ENCODE measurements at regions not wholly inside any gene's neighbourhood (a gene's known extent, or its start where the extent isn't known, plus 50 kb on each side); places are given as distances from the start of the nearest gene placed in this dataset.

- Histone ChIP-seq H3K9me2 (ENCODE audit: insufficient read depth, low read length) (no peaks in the 10 kb centered on the region), H3K27ac (ENCODE audit: low read length) (no peak overlapping the region), H3K79me2 (replicated peaks; ENCODE audit: insufficient read depth, low read length) (no peaks in the 10 kb centered on the region), H3F3A (ENCODE audit: insufficient read depth, low read length, poor library complexity, severe bottlenecking) (no peaks in the 10 kb centered on the region), H4K20me1 (ENCODE audit: insufficient read depth) (no peaks in the 10 kb centered on the region), H3K27me3 (ENCODE audit: insufficient read depth, low read depth, low read length) (no peaks in the 10 kb centered on the region), H3K4me2 (ENCODE audit: low read length) (no peak overlapping the region), H2AFZ (ENCODE audit: low read depth, low read length) (no peak overlapping the region), H3K4me3 (ENCODE audit: low read length) (no peak overlapping the region), H3K9me3 (ENCODE audit: low read length) (no peaks in the 10 kb centered on the region), H3K9ac (ENCODE audit: low read length) (no peak overlapping the region), H3K36me3 (ENCODE audit: insufficient read depth, low read length) (no peaks in the 10 kb centered on the region)
- TF ChIP-seq TAF1 (IDR thresholded peaks at IDR 0.05; ENCODE audit: low read depth), result no peak
- TF ChIP-seq EP300 (conservative IDR thresholded peaks at IDR 0.05; ENCODE audit: poor library complexity, severe bottlenecking), result no peak
- no peak for TF ChIP-seq REST (IDR thresholded peaks at IDR 0.05; ENCODE audit: borderline replicate concordance)
- TF ChIP-seq RAD21 (conservative IDR thresholded peaks at IDR 0.05), result no peak
- no peak for TF ChIP-seq SMC3 (conservative IDR thresholded peaks at IDR 0.05; ENCODE audit: poor library complexity)
- no peak for TF ChIP-seq CTCF (IDR thresholded peaks at IDR 0.05; ENCODE audit: poor library complexity, severe bottlenecking)
- TF ChIP-seq EZH2 (IDR thresholded peaks at IDR 0.05; ENCODE audit: borderline replicate concordance, insufficient read depth, low read length, poor library complexity, severe bottlenecking), result no peak
- no peak for TF ChIP-seq MXI1 (conservative IDR thresholded peaks at IDR 0.05; ENCODE audit: poor library complexity, severe bottlenecking)
- TF ChIP-seq POLR2AphosphoS5 (IDR thresholded peaks at IDR 0.05), result no peak
Measured at GRCh38 chr1:201622353-201622752, 83.4 kb downstream of the NAV1 start.

- H3K9me2 ChIP-seq (ENCODE audit: insufficient read depth, low read length), result no peaks in the 10 kb centered on the region
- H2AFZ ChIP-seq (ENCODE audit: low read depth, low read length), result no peak overlapping the region
- no peak overlapping the region for H3K4me3 ChIP-seq (ENCODE audit: low read length)
- H4K20me1 ChIP-seq (ENCODE audit: insufficient read depth), result no peaks in the 10 kb centered on the region
- no peaks in the 10 kb centered on the region for H3F3A ChIP-seq (ENCODE audit: insufficient read depth, low read length, poor library complexity, severe bottlenecking)
- H3K36me3 ChIP-seq (ENCODE audit: insufficient read depth, low read length), result no peaks in the 10 kb centered on the region
- no peaks in the 10 kb centered on the region for H3K27me3 ChIP-seq (ENCODE audit: insufficient read depth, low read depth, low read length)
- H3K9me3 ChIP-seq (ENCODE audit: low read length), result no peaks in the 10 kb centered on the region
- H3K4me2 ChIP-seq (ENCODE audit: low read length), result no peak overlapping the region
- H3K27ac ChIP-seq (ENCODE audit: low read length), result no peak overlapping the region
- TF ChIP-seq MXI1 (conservative IDR thresholded peaks at IDR 0.05; ENCODE audit: poor library complexity, severe bottlenecking) (no peak), EZH2 (IDR thresholded peaks at IDR 0.05; ENCODE audit: borderline replicate concordance, insufficient read depth, low read length, poor library complexity, severe bottlenecking) (no peak), RAD21 (conservative IDR thresholded peaks at IDR 0.05) (no peak), TAF1 (IDR thresholded peaks at IDR 0.05; ENCODE audit: low read depth) (no peak), POLR2AphosphoS5 (IDR thresholded peaks at IDR 0.05) (no peak), REST (IDR thresholded peaks at IDR 0.05; ENCODE audit: borderline replicate concordance) (no peak), EP300 (conservative IDR thresholded peaks at IDR 0.05; ENCODE audit: poor library complexity, severe bottlenecking) (no peak), CTCF (IDR thresholded peaks at IDR 0.05; ENCODE audit: poor library complexity, severe bottlenecking) (no peak)
- H3K79me2 ChIP-seq (replicated peaks; ENCODE audit: insufficient read depth, low read length), result no peaks in the 10 kb centered on the region
- H3K9ac ChIP-seq (ENCODE audit: low read length), result no peak overlapping the region
Measured at GRCh38 chr1:201622824-201623223, 83.9 kb downstream of the NAV1 start.
